ENCODE measurements at regions not wholly inside any gene's neighbourhood (a gene's known extent, or its start where the extent isn't known, plus 50 kb on each side); places are given as distances from the start of the nearest gene placed in this dataset.

- H3K27me3 ChIP-seq (ENCODE audit: control insufficient read depth in 3 of 3, insufficient read depth in 3 of 3, low read depth in 1 of 3, low read length in 3 of 3) = no peaks in the 10 kb centered on the region
- no peak overlapping the region for H2BK120ac ChIP-seq (ENCODE audit: low read depth, low read length)
- no peak overlapping the region for H2BK12ac ChIP-seq (ENCODE audit: low read length)
- no peak overlapping the region for H3K9ac ChIP-seq (ENCODE audit: low read depth, low read length, poor library complexity)
- no peak overlapping the region for H2AFZ ChIP-seq (ENCODE audit: low read length)
- H3K4ac ChIP-seq (ENCODE audit: low read length) = no peak overlapping the region
- H3K18ac ChIP-seq (ENCODE audit: low read length) = no peak overlapping the region
- H3K14ac ChIP-seq (ENCODE audit: low read length) = no peak overlapping the region
- no peak overlapping the region for H2AK5ac ChIP-seq (ENCODE audit: low read depth, low read length)
- H3K27ac ChIP-seq (replicated peaks; ENCODE audit: low read length) = no peak overlapping the region
- no peaks in the 10 kb centered on the region for H3K9me3 ChIP-seq (replicated peaks in 1 of 2; ENCODE audit: control insufficient read depth in 2 of 2, insufficient read depth in 1 of 2, low read depth in 1 of 2, low read length in 2 of 2)
- no peaks in the 10 kb centered on the region for H3K79me1 ChIP-seq (ENCODE audit: low read depth, low read length)
- H4K8ac ChIP-seq (ENCODE audit: low read depth, low read length) = no peak overlapping the region
- DNase-seq (ENCODE audit: low spot score) = no peak
- WGBS, 2 donors (ENCODE audit: extremely low coverage in 2 of 2, insufficient read length in 2 of 2, insufficient replicate concordance in 1 of 2) = no CpG with 5 or more reads among the region's 3 CpGs
- H3K4me2 ChIP-seq (ENCODE audit: insufficient read depth, low read length, poor library complexity, severe bottlenecking) = no peak overlapping the region
- no peak overlapping the region for H4K91ac ChIP-seq (ENCODE audit: low read depth, low read length, poor library complexity)
- H3K4me1 ChIP-seq (ENCODE audit: control insufficient read depth in 2 of 2, insufficient read depth in 1 of 2, low read depth in 1 of 2, low read length in 2 of 2) = no peaks in the 10 kb centered on the region
- no peak overlapping the region for H3K23ac ChIP-seq (ENCODE audit: low read depth, low read length, poor library complexity)
- H3K36me3 ChIP-seq (replicated peaks in 1 of 2; ENCODE audit: control insufficient read depth in 2 of 2, insufficient read depth in 2 of 2, low read length in 2 of 2) = no peaks in the 10 kb centered on the region
- H2BK5ac ChIP-seq (ENCODE audit: low read length) = no peak overlapping the region
- no peak overlapping the region for H3K4me3 ChIP-seq (ENCODE audit: low read length in 2 of 2)
- no peak overlapping the region for H2BK15ac ChIP-seq (ENCODE audit: low read length)
These were observed 1089.5 kb downstream of the BCL11B start for GRCh38 chr14:98182393-98183055.

DNA sequence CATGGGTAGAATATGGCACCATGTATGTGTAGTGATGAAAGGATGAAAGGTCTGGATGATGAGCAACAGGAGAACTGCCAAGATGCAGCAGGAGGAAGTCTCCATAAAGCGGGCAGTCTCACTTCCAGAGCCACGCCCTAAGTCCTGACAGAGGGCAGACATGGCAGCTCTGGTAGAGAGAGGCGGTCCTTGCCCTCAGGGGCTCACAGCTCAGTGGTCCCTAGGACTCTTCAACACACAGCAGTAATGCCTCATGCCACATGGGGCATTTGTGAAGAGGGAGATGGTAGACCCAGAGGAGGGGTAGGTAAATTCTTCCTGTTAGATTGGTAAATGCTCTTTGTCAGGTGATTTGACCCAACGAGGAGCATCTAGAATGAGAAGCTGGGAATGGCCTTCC is 1088.4 kb downstream of the BCL11B start:
- no CpG with 5 or more reads among the region's 4 CpGs for WGBS, 2 donors (ENCODE audit: extremely low coverage in 2 of 2, insufficient read length in 2 of 2, insufficient replicate concordance in 1 of 2)
- no peak overlapping the region for H3K14ac ChIP-seq (ENCODE audit: low read length)
- DNase-seq (ENCODE audit: low spot score) = no peak
- no peak overlapping the region for H3K18ac ChIP-seq (ENCODE audit: low read length)
- no peaks in the 10 kb centered on the region for H3K4me1 ChIP-seq (ENCODE audit: control insufficient read depth in 2 of 2, insufficient read depth in 1 of 2, low read depth in 1 of 2, low read length in 2 of 2)
- H3K4ac ChIP-seq (ENCODE audit: low read length) = no peak overlapping the region
- no peak overlapping the region for H3K4me3 ChIP-seq (ENCODE audit: low read length in 2 of 2)
- H3K27ac ChIP-seq (replicated peaks; ENCODE audit: low read length) = no peak overlapping the region
- no peak overlapping the region for H2BK120ac ChIP-seq (ENCODE audit: low read depth, low read length)
- no peak overlapping the region for H2BK12ac ChIP-seq (ENCODE audit: low read length)
- H2BK15ac ChIP-seq (ENCODE audit: low read length) = no peak overlapping the region
- no peak overlapping the region for H3K23ac ChIP-seq (ENCODE audit: low read depth, low read length, poor library complexity)
- H3K9me3 ChIP-seq (replicated peaks in 1 of 2; ENCODE audit: control insufficient read depth in 2 of 2, insufficient read depth in 1 of 2, low read depth in 1 of 2, low read length in 2 of 2) = no peaks in the 10 kb centered on the region
- H4K8ac ChIP-seq (ENCODE audit: low read depth, low read length) = no peak overlapping the region
- no peak overlapping the region for H2AK5ac ChIP-seq (ENCODE audit: low read depth, low read length)
- H3K79me1 ChIP-seq (ENCODE audit: low read depth, low read length) = no peaks in the 10 kb centered on the region
- H3K4me2 ChIP-seq (ENCODE audit: insufficient read depth, low read length, poor library complexity, severe bottlenecking) = no peak overlapping the region
- no peak overlapping the region for H2BK5ac ChIP-seq (ENCODE audit: low read length)
- no peaks in the 10 kb centered on the region for H3K27me3 ChIP-seq (ENCODE audit: control insufficient read depth in 3 of 3, insufficient read depth in 3 of 3, low read depth in 1 of 3, low read length in 3 of 3)
- H3K9ac ChIP-seq (ENCODE audit: low read depth, low read length, poor library complexity) = no peak overlapping the region
- no peak overlapping the region for H2AFZ ChIP-seq (ENCODE audit: low read length)
- no peak overlapping the region for H4K91ac ChIP-seq (ENCODE audit: low read depth, low read length, poor library complexity)
- H3K36me3 ChIP-seq (replicated peaks in 1 of 2; ENCODE audit: control insufficient read depth in 2 of 2, insufficient read depth in 2 of 2, low read length in 2 of 2) = no peaks in the 10 kb centered on the region

GRCh38 chr14:98184457-98184856 is 1087.5 kb downstream of the BCL11B start:
- Histone ChIP-seq H2BK120ac (ENCODE audit: low read depth, low read length) (no peak overlapping the region), H3K4me2 (ENCODE audit: insufficient read depth, low read length, poor library complexity, severe bottlenecking) (no peak overlapping the region), H3K79me1 (ENCODE audit: low read depth, low read length) (no peaks in the 10 kb centered on the region), H3K36me3 (replicated peaks in 1 of 2; ENCODE audit: control insufficient read depth in 2 of 2, insufficient read depth in 2 of 2, low read length in 2 of 2) (no peaks in the 10 kb centered on the region), H2BK12ac (ENCODE audit: low read length) (no peak overlapping the region), H2BK15ac (ENCODE audit: low read length) (no peak overlapping the region), H3K4ac (ENCODE audit: low read length) (no peak overlapping the region), H4K91ac (ENCODE audit: low read depth, low read length, poor library complexity) (no peak overlapping the region), H2BK5ac (ENCODE audit: low read length) (no peak overlapping the region), H3K14ac (ENCODE audit: low read length) (no peak overlapping the region), H3K18ac (ENCODE audit: low read length) (no peak overlapping the region), H3K4me3 (ENCODE audit: low read length in 2 of 2) (no peak overlapping the region), H2AFZ (ENCODE audit: low read length) (no peak overlapping the region), H3K23ac (ENCODE audit: low read depth, low read length, poor library complexity) (no peak overlapping the region), H3K9ac (ENCODE audit: low read depth, low read length, poor library complexity) (no peak overlapping the region), H3K4me1 (ENCODE audit: control insufficient read depth in 2 of 2, insufficient read depth in 1 of 2, low read depth in 1 of 2, low read length in 2 of 2) (no peaks in the 10 kb centered on the region), H4K8ac (ENCODE audit: low read depth, low read length) (no peak overlapping the region), H3K27me3 (ENCODE audit: control insufficient read depth in 3 of 3, insufficient read depth in 3 of 3, low read depth in 1 of 3, low read length in 3 of 3) (no peaks in the 10 kb centered on the region), H2AK5ac (ENCODE audit: low read depth, low read length) (no peak overlapping the region), H3K27ac (replicated peaks; ENCODE audit: low read length) (no peak overlapping the region), H3K9me3 (replicated peaks in 1 of 2; ENCODE audit: control insufficient read depth in 2 of 2, insufficient read depth in 1 of 2, low read depth in 1 of 2, low read length in 2 of 2) (no peaks in the 10 kb centered on the region)
- no peak for DNase-seq (ENCODE audit: low spot score)
- no CpG with 5 or more reads among the region's 6 CpGs for WGBS, 2 donors (ENCODE audit: extremely low coverage in 2 of 2, insufficient read length in 2 of 2, insufficient replicate concordance in 1 of 2)

- Histone ChIP-seq H4K91ac (ENCODE audit: low read depth, low read length, poor library complexity) (no peak overlapping the region), H2BK15ac (ENCODE audit: low read length) (no peak overlapping the region), H2AFZ (ENCODE audit: low read length) (no peak overlapping the region), H3K14ac (ENCODE audit: low read length) (no peak overlapping the region), H3K9ac (ENCODE audit: low read depth, low read length, poor library complexity) (no peak overlapping the region), H2BK12ac (ENCODE audit: low read length) (no peak overlapping the region), H3K4me3 (ENCODE audit: low read length in 2 of 2) (no peak overlapping the region), H3K27ac (replicated peaks; ENCODE audit: low read length) (no peak overlapping the region), H3K18ac (ENCODE audit: low read length) (peak overlapping the region; percentile 84), H3K79me1 (ENCODE audit: low read depth, low read length) (no peaks in the 10 kb centered on the region), H4K8ac (ENCODE audit: low read depth, low read length) (no peak overlapping the region), H2BK5ac (ENCODE audit: low read length) (no peak overlapping the region), H2AK5ac (ENCODE audit: low read depth, low read length) (no peak overlapping the region), H3K36me3 (replicated peaks in 1 of 2; ENCODE audit: control insufficient read depth in 2 of 2, insufficient read depth in 2 of 2, low read length in 2 of 2) (no peaks in the 10 kb centered on the region), H3K27me3 (ENCODE audit: control insufficient read depth in 3 of 3, insufficient read depth in 3 of 3, low read depth in 1 of 3, low read length in 3 of 3) (no peaks in the 10 kb centered on the region), H3K4ac (ENCODE audit: low read length) (no peak overlapping the region), H3K4me2 (ENCODE audit: insufficient read depth, low read length, poor library complexity, severe bottlenecking) (no peak overlapping the region), H3K9me3 (replicated peaks in 1 of 2; ENCODE audit: control insufficient read depth in 2 of 2, insufficient read depth in 1 of 2, low read depth in 1 of 2, low read length in 2 of 2) (no peaks in the 10 kb centered on the region), H3K23ac (ENCODE audit: low read depth, low read length, poor library complexity) (no peak overlapping the region), H2BK120ac (ENCODE audit: low read depth, low read length) (no peak overlapping the region), H3K4me1 (ENCODE audit: control insufficient read depth in 2 of 2, insufficient read depth in 1 of 2, low read depth in 1 of 2, low read length in 2 of 2) (no peaks in the 10 kb centered on the region)
- WGBS, 2 donors (ENCODE audit: extremely low coverage in 2 of 2, insufficient read length in 2 of 2, insufficient replicate concordance in 1 of 2) = no CpG with 5 or more reads among the region's 8 CpGs
- DNase-seq (ENCODE audit: low spot score) = no peak
These were observed 1087.0 kb downstream of the BCL11B start for GRCh38 chr14:98185036-98185435.
